HFF-Myc (cell line): ENCODE measurements at regions not wholly inside any gene's neighbourhood (a gene's known extent, or its start where the extent isn't known, plus 50 kb on each side); places are given as distances from the start of the nearest gene placed in this dataset.
"Not testable (repeated sequence)": the region's sequence is repeated elsewhere in the genome, so short reads cannot be mapped to it uniquely, and the experiment has no call there.

Source experiments
- DNase-seq: peaks from one replicate; pipeline ENCODE4 v3.0.0-alpha.2; 2011; ENCODE audit warnings: low read depth; ENCODE audit errors: extremely low read depth
- H3K4me3 ChIP-seq: replicated peaks from 2 replicates; pipeline ENCODE4 v1.5.1; 2011; ENCODE audit warnings: low read depth, mild to moderate bottlenecking, control low read depth, low read length
- TF ChIP-seq, protein P1 (sequence below): IDR thresholded peaks from 2 replicates; pipeline ENCODE4 v1.5.1; 2012; ENCODE audit warnings: mild to moderate bottlenecking, low read depth, low read length, control low read depth; ENCODE audit errors: missing control alignments

- TF ChIP-seq, protein P1, sequence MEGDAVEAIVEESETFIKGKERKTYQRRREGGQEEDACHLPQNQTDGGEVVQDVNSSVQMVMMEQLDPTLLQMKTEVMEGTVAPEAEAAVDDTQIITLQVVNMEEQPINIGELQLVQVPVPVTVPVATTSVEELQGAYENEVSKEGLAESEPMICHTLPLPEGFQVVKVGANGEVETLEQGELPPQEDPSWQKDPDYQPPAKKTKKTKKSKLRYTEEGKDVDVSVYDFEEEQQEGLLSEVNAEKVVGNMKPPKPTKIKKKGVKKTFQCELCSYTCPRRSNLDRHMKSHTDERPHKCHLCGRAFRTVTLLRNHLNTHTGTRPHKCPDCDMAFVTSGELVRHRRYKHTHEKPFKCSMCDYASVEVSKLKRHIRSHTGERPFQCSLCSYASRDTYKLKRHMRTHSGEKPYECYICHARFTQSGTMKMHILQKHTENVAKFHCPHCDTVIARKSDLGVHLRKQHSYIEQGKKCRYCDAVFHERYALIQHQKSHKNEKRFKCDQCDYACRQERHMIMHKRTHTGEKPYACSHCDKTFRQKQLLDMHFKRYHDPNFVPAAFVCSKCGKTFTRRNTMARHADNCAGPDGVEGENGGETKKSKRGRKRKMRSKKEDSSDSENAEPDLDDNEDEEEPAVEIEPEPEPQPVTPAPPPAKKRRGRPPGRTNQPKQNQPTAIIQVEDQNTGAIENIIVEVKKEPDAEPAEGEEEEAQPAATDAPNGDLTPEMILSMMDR = no peak
- no peak for DNase-seq
- no peak overlapping the region for H3K4me3 ChIP-seq
Observed at GRCh38 chr18:60022671-60023276, 123.0 kb downstream of the PMAIP1 start.

DNA sequence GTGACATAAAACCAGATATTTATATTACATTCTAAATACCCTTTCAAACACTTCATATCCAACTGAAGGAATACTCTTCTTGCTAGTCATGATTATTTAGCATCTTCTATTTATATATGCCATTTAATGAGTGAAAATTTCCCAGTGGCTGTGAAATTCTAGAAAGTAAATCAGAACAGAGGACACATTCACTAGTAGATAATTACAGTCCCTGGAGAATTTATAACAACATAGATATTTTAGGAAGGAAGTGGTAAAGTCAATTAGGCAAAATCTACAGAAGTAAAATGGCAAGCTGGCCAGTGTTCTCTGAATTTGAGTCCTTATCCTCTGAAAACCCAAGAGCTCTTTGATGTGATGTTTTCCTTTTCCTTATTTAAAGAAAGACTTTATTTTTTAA, 121.8 kb downstream of the PMAIP1 start:
- DNase-seq = no peak
- TF ChIP-seq, protein P1 = no peak
- H3K4me3 ChIP-seq = no peak overlapping the region

DNA sequence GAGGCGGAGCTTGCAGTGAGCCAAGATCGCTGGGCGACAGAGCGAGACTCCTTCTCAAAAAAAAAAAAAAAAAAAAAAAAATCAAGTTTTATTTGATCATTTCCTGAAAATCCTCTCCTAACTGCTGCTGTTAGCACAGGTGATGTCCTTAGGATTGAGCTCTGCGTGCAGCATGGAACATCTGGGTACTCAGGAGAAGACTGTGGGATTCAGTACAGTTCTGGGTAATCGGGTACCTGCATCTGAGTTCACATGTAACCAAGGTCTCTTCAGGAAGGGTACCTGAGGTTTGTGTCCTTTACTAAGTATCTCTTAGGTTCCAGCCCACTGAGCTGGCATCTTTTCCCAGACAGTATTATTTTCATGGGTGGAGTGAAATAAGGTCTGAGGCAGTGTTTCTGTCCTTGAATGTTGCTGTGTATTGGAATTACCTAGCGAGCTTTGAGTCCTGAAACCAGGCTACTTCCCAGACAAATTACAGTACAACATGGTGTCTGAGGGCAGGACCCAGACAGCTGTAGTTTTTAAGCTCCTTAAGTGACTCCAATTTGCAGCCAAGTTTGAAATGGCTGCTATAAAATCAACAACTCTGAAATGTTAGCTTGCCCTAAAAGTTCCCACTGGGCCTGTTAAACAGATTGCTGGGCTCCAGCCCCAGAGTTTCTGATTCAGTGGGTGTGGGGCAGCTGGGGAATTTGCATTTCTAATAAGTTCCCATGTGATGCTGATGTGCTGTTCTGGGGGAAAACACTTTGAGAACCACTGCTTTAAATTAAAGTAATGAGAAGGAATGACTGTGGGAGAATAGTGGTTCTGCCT, 120.5 kb downstream of the PMAIP1 start:
- no peak overlapping the region for H3K4me3 ChIP-seq
- TF ChIP-seq, protein P1 = no peak
- DNase-seq = no peak

GRCh38 chr18:60019463-60019840, 119.7 kb downstream of the PMAIP1 start:
- peak; percentile 29 for DNase-seq
- no peak overlapping the region for H3K4me3 ChIP-seq
- TF ChIP-seq, protein P1 = no peak

GRCh38 chr18:60018618-60019462, 119.0 kb downstream of the PMAIP1 start:
- DNase-seq = no peak
- TF ChIP-seq, protein P1 = no peak
- H3K4me3 ChIP-seq = no peak overlapping the region

DNA sequence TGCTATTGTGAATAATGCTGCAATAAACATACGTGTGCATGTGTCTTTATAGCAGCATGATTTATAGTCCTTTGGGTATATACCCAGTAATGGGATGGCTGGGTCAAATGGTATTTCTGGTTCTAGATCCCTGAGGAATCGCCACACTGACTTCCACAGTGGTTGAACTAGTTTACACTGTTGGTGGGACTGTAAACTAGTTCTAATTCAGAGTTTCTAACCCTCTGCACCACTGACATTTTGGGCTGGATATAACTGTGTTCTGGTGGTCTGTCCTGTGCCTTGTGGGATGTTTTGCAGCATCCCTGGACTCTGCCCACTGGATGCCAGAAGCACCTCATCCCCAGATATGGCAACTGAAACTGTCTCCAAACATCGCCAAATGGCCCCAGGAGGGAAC, 118.3 kb downstream of the PMAIP1 start:
- not testable (repeated sequence) for H3K4me3 ChIP-seq, DNase-seq

GRCh38 chr18:60017371-60017770, 117.6 kb downstream of the PMAIP1 start:
- no peak overlapping the region for H3K4me3 ChIP-seq
- TF ChIP-seq, protein P1 = no peak
- DNase-seq = no peak

DNA sequence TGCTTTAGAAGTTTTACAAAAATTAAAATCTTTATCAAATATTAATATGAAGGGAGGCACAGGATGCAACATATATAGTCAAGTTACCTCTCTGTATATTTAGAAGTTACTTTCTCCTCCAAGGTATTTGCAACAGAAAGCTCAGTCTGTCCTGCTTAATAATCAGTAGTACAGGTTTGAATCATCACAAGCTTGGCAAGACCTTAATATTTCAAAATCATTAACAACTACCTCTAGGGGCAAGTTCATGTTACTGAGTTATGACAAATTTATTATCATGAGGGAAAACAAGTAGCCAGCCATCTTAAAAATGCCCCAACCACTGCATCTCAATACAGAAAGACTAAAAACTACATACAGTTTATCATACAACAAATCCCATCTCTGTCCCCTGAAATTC, 116.0 kb downstream of the PMAIP1 start:
- DNase-seq, H3K4me3 ChIP-seq: not testable (repeated sequence)

- DNase-seq, H3K4me3 ChIP-seq: not testable (repeated sequence)
Observed at GRCh38 chr18:60013148-60013547, 113.4 kb downstream of the PMAIP1 start.
